ENCODE measurements at regions not wholly inside any gene's neighbourhood (a gene's known extent, or its start where the extent isn't known, plus 50 kb on each side); places are given as distances from the start of the nearest gene placed in this dataset.

- DNase-seq: peak; percentile 18 to 38
These were observed 156.2 kb downstream of the MELK start for GRCh38 chr9:36728651-36729520.

GRCh38 chr9:36729906-36730305 is 157.2 kb downstream of the MELK start:
- DNase-seq: no peak

- no peak for DNase-seq
These were observed 157.7 kb downstream of the MELK start for GRCh38 chr9:36730414-36730813.

- DNase-seq: peak; percentile 23 to 32
These were observed 158.6 kb downstream of the MELK start for GRCh38 chr9:36731068-36731956.

GRCh38 chr9:36734737-36735136 is 162.0 kb downstream of the MELK start:
- no peak for DNase-seq

GRCh38 chr9:36736648-36737047 is 164.0 kb downstream of the MELK start:
- no peak for DNase-seq

- no peak for DNase-seq
These were observed 165.8 kb downstream of the MELK start for GRCh38 chr9:36738318-36738976.

- no peak for DNase-seq
These were observed 166.8 kb downstream of the MELK start for GRCh38 chr9:36739373-36740116.

- no peak for DNase-seq
These were observed 169.6 kb downstream of the MELK start for GRCh38 chr9:36742264-36742663.

- no peak for DNase-seq
These were observed 172.0 kb downstream of the MELK start for GRCh38 chr9:36744678-36745077.

GRCh38 chr9:36745977-36746376 is 173.3 kb downstream of the MELK start:
- no peak for DNase-seq

- DNase-seq: no peak
These were observed 173.7 kb downstream of the MELK start for GRCh38 chr9:36746415-36746814.

- peak; percentile 26 to 42 for DNase-seq
These were observed 175.7 kb downstream of the MELK start for GRCh38 chr9:36748322-36748899.

GRCh38 chr9:36749461-36749860 is 176.8 kb downstream of the MELK start:
- no peak for DNase-seq

- DNase-seq: no peak
These were observed 177.9 kb downstream of the MELK start for GRCh38 chr9:36750630-36751029.

GRCh38 chr9:36755019-36755418 is 182.3 kb downstream of the MELK start:
- DNase-seq: no peak

GRCh38 chr9:36759141-36759540 is 186.4 kb downstream of the MELK start:
- no peak for DNase-seq

- DNase-seq: no peak
These were observed 187.3 kb downstream of the MELK start for GRCh38 chr9:36759976-36760375.

- DNase-seq: no peak
These were observed 188.1 kb downstream of the MELK start for GRCh38 chr9:36760667-36761420.

GRCh38 chr9:36762958-36763357 is 190.3 kb downstream of the MELK start:
- no peak for DNase-seq
